ENCODE measurements at regions not wholly inside any gene's neighbourhood (a gene's known extent, or its start where the extent isn't known, plus 50 kb on each side); places are given as distances from the start of the nearest gene placed in this dataset.

- no peak overlapping the region for H3K4me3 ChIP-seq (ENCODE audit: low read depth, low read length)
- H3K27me3 ChIP-seq (ENCODE audit: control insufficient read depth, insufficient read depth, low read length), result no peaks in the 10 kb centered on the region
- no peak overlapping the region for H3K9ac ChIP-seq (ENCODE audit: low read length)
- H3K4me1 ChIP-seq (ENCODE audit: control insufficient read depth, insufficient read depth, low read length), result peaks cover 29% of the 10 kb centered on the region
- H3K36me3 ChIP-seq (ENCODE audit: control insufficient read depth, insufficient read depth, low read length), result no peaks in the 10 kb centered on the region
- H3K27ac ChIP-seq (ENCODE audit: low read depth, low read length), result no peak overlapping the region
- H3K9me3 ChIP-seq (ENCODE audit: control insufficient read depth, insufficient read depth, low read depth, low read length), result no peaks in the 10 kb centered on the region
Observed at GRCh38 chr9:105979290-105979689, 284.9 kb downstream of the TMEM38B start.

- Histone ChIP-seq H3K4me3 (ENCODE audit: low read depth, low read length) (no peak overlapping the region), H3K27ac (ENCODE audit: low read depth, low read length) (no peak overlapping the region), H3K9me3 (ENCODE audit: control insufficient read depth, insufficient read depth, low read depth, low read length) (no peaks in the 10 kb centered on the region), H3K9ac (ENCODE audit: low read length) (no peak overlapping the region), H3K4me1 (ENCODE audit: control insufficient read depth, insufficient read depth, low read length) (no peaks in the 10 kb centered on the region), H3K27me3 (ENCODE audit: control insufficient read depth, insufficient read depth, low read length) (no peaks in the 10 kb centered on the region), H3K36me3 (ENCODE audit: control insufficient read depth, insufficient read depth, low read length) (no peaks in the 10 kb centered on the region)
Observed at GRCh38 chr9:105984714-105985113, 290.4 kb downstream of the TMEM38B start.

GRCh38 chr9:105993116-105993854, 298.9 kb downstream of the TMEM38B start:
- H3K4me1 ChIP-seq (ENCODE audit: control insufficient read depth, insufficient read depth, low read length), result peaks cover 9% of the 10 kb centered on the region; the same call in 1 of the 2 replicates
- no peak overlapping the region for H3K9ac ChIP-seq (ENCODE audit: low read length)
- H3K9me3 ChIP-seq (ENCODE audit: control insufficient read depth, insufficient read depth, low read depth, low read length), result no peaks in the 10 kb centered on the region
- H3K36me3 ChIP-seq (ENCODE audit: control insufficient read depth, insufficient read depth, low read length), result no peaks in the 10 kb centered on the region
- H3K4me3 ChIP-seq (ENCODE audit: low read depth, low read length), result no peak overlapping the region
- no peaks in the 10 kb centered on the region for H3K27me3 ChIP-seq (ENCODE audit: control insufficient read depth, insufficient read depth, low read length)
- H3K27ac ChIP-seq (ENCODE audit: low read depth, low read length), result no peak overlapping the region

GRCh38 chr9:105993921-105994715, 299.8 kb downstream of the TMEM38B start:
- Histone ChIP-seq H3K4me3 (ENCODE audit: low read depth, low read length) (no peak overlapping the region), H3K36me3 (ENCODE audit: control insufficient read depth, insufficient read depth, low read length) (no peaks in the 10 kb centered on the region), H3K4me1 (ENCODE audit: control insufficient read depth, insufficient read depth, low read length) (peaks cover 12% of the 10 kb centered on the region; the same call in 1 of the 2 replicates), H3K9me3 (ENCODE audit: control insufficient read depth, insufficient read depth, low read depth, low read length) (no peaks in the 10 kb centered on the region), H3K27ac (ENCODE audit: low read depth, low read length) (no peak overlapping the region), H3K27me3 (ENCODE audit: control insufficient read depth, insufficient read depth, low read length) (no peaks in the 10 kb centered on the region), H3K9ac (ENCODE audit: low read length) (no peak overlapping the region)

- Histone ChIP-seq H3K4me3 (ENCODE audit: low read depth, low read length) (no peak overlapping the region), H3K27me3 (ENCODE audit: control insufficient read depth, insufficient read depth, low read length) (no peaks in the 10 kb centered on the region), H3K9ac (ENCODE audit: low read length) (no peak overlapping the region), H3K36me3 (ENCODE audit: control insufficient read depth, insufficient read depth, low read length) (no peaks in the 10 kb centered on the region), H3K9me3 (ENCODE audit: control insufficient read depth, insufficient read depth, low read depth, low read length) (no peaks in the 10 kb centered on the region), H3K27ac (ENCODE audit: low read depth, low read length) (no peak overlapping the region), H3K4me1 (ENCODE audit: control insufficient read depth, insufficient read depth, low read length) (peaks cover 12% of the 10 kb centered on the region; the same call in 1 of the 2 replicates)
Observed at GRCh38 chr9:105994970-105995369, 300.6 kb downstream of the TMEM38B start.

- H3K36me3 ChIP-seq (ENCODE audit: control insufficient read depth, insufficient read depth, low read length), result no peaks in the 10 kb centered on the region
- no peaks in the 10 kb centered on the region for H3K27me3 ChIP-seq (ENCODE audit: control insufficient read depth, insufficient read depth, low read length)
- H3K27ac ChIP-seq (ENCODE audit: low read depth, low read length), result no peak overlapping the region
Observed at GRCh38 chr9:106017198-106017740, 322.9 kb downstream of the TMEM38B start.

GRCh38 chr9:106019039-106019680, 324.8 kb downstream of the TMEM38B start:
- H3K36me3 ChIP-seq (ENCODE audit: control insufficient read depth, insufficient read depth, low read length), result no peaks in the 10 kb centered on the region
- H3K27me3 ChIP-seq (ENCODE audit: control insufficient read depth, insufficient read depth, low read length), result no peaks in the 10 kb centered on the region
- H3K27ac ChIP-seq (ENCODE audit: low read depth, low read length), result peak overlapping the region; percentile 56; the same call in 1 of the 2 replicates
- no peaks in the 10 kb centered on the region for H3K9me3 ChIP-seq (ENCODE audit: control insufficient read depth, insufficient read depth, low read depth, low read length)
- no peak overlapping the region for H3K4me3 ChIP-seq (ENCODE audit: low read depth, low read length)
- H3K9ac ChIP-seq (ENCODE audit: low read length), result no peak overlapping the region
- H3K4me1 ChIP-seq (ENCODE audit: control insufficient read depth, insufficient read depth, low read length), result peaks cover 24% of the 10 kb centered on the region

More at GRCh38 chr9:106017198-106017740, 322.9 kb downstream of the TMEM38B start:
- Histone ChIP-seq H3K9ac (ENCODE audit: low read length) (no peak overlapping the region), H3K9me3 (ENCODE audit: control insufficient read depth, insufficient read depth, low read depth, low read length) (no peaks in the 10 kb centered on the region), H3K4me3 (ENCODE audit: low read depth, low read length) (no peak overlapping the region), H3K4me1 (ENCODE audit: control insufficient read depth, insufficient read depth, low read length) (peaks cover 24% of the 10 kb centered on the region)

- Histone ChIP-seq H3K4me1 (ENCODE audit: control insufficient read depth, insufficient read depth, low read length) (peaks cover 24% of the 10 kb centered on the region), H3K36me3 (ENCODE audit: control insufficient read depth, insufficient read depth, low read length) (no peaks in the 10 kb centered on the region), H3K27ac (ENCODE audit: low read depth, low read length) (peak overlapping the region; percentile 67), H3K9ac (ENCODE audit: low read length) (no peak overlapping the region), H3K4me3 (ENCODE audit: low read depth, low read length) (no peak overlapping the region), H3K27me3 (ENCODE audit: control insufficient read depth, insufficient read depth, low read length) (no peaks in the 10 kb centered on the region), H3K9me3 (ENCODE audit: control insufficient read depth, insufficient read depth, low read depth, low read length) (no peaks in the 10 kb centered on the region)
Observed at GRCh38 chr9:106019702-106020101, 325.4 kb downstream of the TMEM38B start.

- Histone ChIP-seq H3K9me3 (ENCODE audit: control insufficient read depth, insufficient read depth, low read depth, low read length) (no peaks in the 10 kb centered on the region), H3K4me1 (ENCODE audit: control insufficient read depth, insufficient read depth, low read length) (peaks cover 24% of the 10 kb centered on the region), H3K9ac (ENCODE audit: low read length) (no peak overlapping the region), H3K27ac (ENCODE audit: low read depth, low read length) (peak overlapping the region; percentile 67), H3K36me3 (ENCODE audit: control insufficient read depth, insufficient read depth, low read length) (no peaks in the 10 kb centered on the region), H3K4me3 (ENCODE audit: low read depth, low read length) (no peak overlapping the region), H3K27me3 (ENCODE audit: control insufficient read depth, insufficient read depth, low read length) (no peaks in the 10 kb centered on the region)
Observed at GRCh38 chr9:106020186-106020585, 325.8 kb downstream of the TMEM38B start.

- Histone ChIP-seq H3K9me3 (ENCODE audit: control insufficient read depth, insufficient read depth, low read depth, low read length) (no peaks in the 10 kb centered on the region), H3K27me3 (ENCODE audit: control insufficient read depth, insufficient read depth, low read length) (no peaks in the 10 kb centered on the region), H3K4me3 (ENCODE audit: low read depth, low read length) (no peak overlapping the region), H3K4me1 (ENCODE audit: control insufficient read depth, insufficient read depth, low read length) (peaks cover 22% of the 10 kb centered on the region), H3K9ac (ENCODE audit: low read length) (no peak overlapping the region), H3K27ac (ENCODE audit: low read depth, low read length) (no peak overlapping the region), H3K36me3 (ENCODE audit: control insufficient read depth, insufficient read depth, low read length) (no peaks in the 10 kb centered on the region)
Observed at GRCh38 chr9:106023455-106023854, 329.1 kb downstream of the TMEM38B start.
